ENCODE measurements at regions not wholly inside any gene's neighbourhood (a gene's known extent, or its start where the extent isn't known, plus 50 kb on each side); places are given as distances from the start of the nearest gene placed in this dataset.
A peak's percentile ranks its signal among the peaks of the same experiment; 100 is the strongest.

GRCh38 chr14:96727491-96727890 is 69.7 kb upstream of the VRK1 start:
- H3K36me3 Mint-ChIP-seq (ENCODE audit: low read depth) = no peaks in the 10 kb centered on the region
- CTCF ChIA-PET = no interaction called here
- intact Hi-C loops (cut with micrococcal nuclease) = no loop called here
- H3K27ac Mint-ChIP-seq = no peak overlapping the region
- no peak overlapping the region for H3K4me3 Mint-ChIP-seq
- no peaks in the 10 kb centered on the region for H3K4me1 Mint-ChIP-seq (ENCODE audit: low read depth)
- H3K9me3 Mint-ChIP-seq = no peaks in the 10 kb centered on the region
- peaks cover 6% of the 10 kb centered on the region for H3K27me3 Mint-ChIP-seq (ENCODE audit: low read depth)
- DNase-seq = no peak

- no peak overlapping the region for H3K4me3 Mint-ChIP-seq
- intact Hi-C loops (cut with micrococcal nuclease) = no loop called here
- DNase-seq = no peak
- CTCF ChIA-PET = interaction anchor here (0.6 kb wide), 1 partner anchor 754 kb away, joined by 3 read pairs; no protein-coding TSS in a partner anchor
- no peak overlapping the region for H3K27ac Mint-ChIP-seq
- H3K4me1 Mint-ChIP-seq (ENCODE audit: low read depth) = no peaks in the 10 kb centered on the region
- no peaks in the 10 kb centered on the region for H3K36me3 Mint-ChIP-seq (ENCODE audit: low read depth)
- H3K27me3 Mint-ChIP-seq (ENCODE audit: low read depth) = peaks cover 6% of the 10 kb centered on the region
- no peaks in the 10 kb centered on the region for H3K9me3 Mint-ChIP-seq
Observed at GRCh38 chr14:96727980-96728717, 69.0 kb upstream of the VRK1 start.

DNA sequence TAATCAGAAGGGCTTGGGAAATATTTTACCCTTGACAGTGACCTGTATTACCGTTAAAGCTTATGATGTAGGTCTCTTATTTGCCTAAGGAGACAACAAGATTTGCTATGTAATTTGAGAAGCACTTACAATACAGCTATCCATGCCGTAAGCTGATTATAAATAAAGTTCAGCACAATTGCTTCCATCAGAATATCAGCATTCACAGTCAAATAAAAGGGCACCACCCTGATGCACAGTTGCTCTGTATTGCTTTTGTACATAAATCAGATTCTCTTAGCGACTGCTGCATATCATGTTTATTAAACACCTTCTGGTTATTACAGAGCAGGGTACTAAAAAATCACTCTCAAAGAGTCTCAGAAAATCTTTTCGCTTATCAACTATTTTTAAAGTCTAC is 67.3 kb upstream of the VRK1 start:
- H3K9me3 Mint-ChIP-seq = no peaks in the 10 kb centered on the region
- CTCF ChIA-PET = no interaction called here
- H3K27me3 Mint-ChIP-seq (ENCODE audit: low read depth) = peaks cover 15% of the 10 kb centered on the region
- intact Hi-C loops (cut with micrococcal nuclease) = no loop called here
- no peak overlapping the region for H3K4me3 Mint-ChIP-seq
- no peaks in the 10 kb centered on the region for H3K36me3 Mint-ChIP-seq (ENCODE audit: low read depth)
- H3K4me1 Mint-ChIP-seq (ENCODE audit: low read depth) = no peaks in the 10 kb centered on the region
- no peak overlapping the region for H3K27ac Mint-ChIP-seq
- DNase-seq = no peak

GRCh38 chr14:96730386-96730785 is 66.8 kb upstream of the VRK1 start:
- peaks cover 17% of the 10 kb centered on the region for H3K27me3 Mint-ChIP-seq (ENCODE audit: low read depth)
- CTCF ChIA-PET = no interaction called here

GRCh38 chr14:96734076-96734622 is 63.0 kb upstream of the VRK1 start:
- CTCF ChIA-PET = no interaction called here
- intact Hi-C loops (cut with micrococcal nuclease) = no loop called here

More at GRCh38 chr14:96730386-96730785, 66.8 kb upstream of the VRK1 start:
- no peaks in the 10 kb centered on the region for H3K36me3 Mint-ChIP-seq (ENCODE audit: low read depth)
- no peak overlapping the region for H3K4me3 Mint-ChIP-seq
- intact Hi-C loops (cut with micrococcal nuclease) = no loop called here
- no peak overlapping the region for H3K27ac Mint-ChIP-seq
- no peaks in the 10 kb centered on the region for H3K9me3 Mint-ChIP-seq
- H3K4me1 Mint-ChIP-seq (ENCODE audit: low read depth) = no peaks in the 10 kb centered on the region
- DNase-seq = no peak

GRCh38 chr14:96735526-96735925 is 61.7 kb upstream of the VRK1 start:
- H3K27me3 Mint-ChIP-seq (ENCODE audit: low read depth) = peaks cover 47% of the 10 kb centered on the region
- H3K36me3 Mint-ChIP-seq (ENCODE audit: low read depth) = no peaks in the 10 kb centered on the region
- H3K4me3 Mint-ChIP-seq = no peak overlapping the region
- intact Hi-C loops (cut with micrococcal nuclease) = no loop called here
- H3K4me1 Mint-ChIP-seq (ENCODE audit: low read depth) = no peaks in the 10 kb centered on the region
- H3K27ac Mint-ChIP-seq = no peak overlapping the region
- CTCF ChIA-PET = no interaction called here
- DNase-seq = no peak
- no peaks in the 10 kb centered on the region for H3K9me3 Mint-ChIP-seq

More at GRCh38 chr14:96734076-96734622, 63.0 kb upstream of the VRK1 start:
- Mint-ChIP-seq H3K27me3 (ENCODE audit: low read depth) (peaks cover 34% of the 10 kb centered on the region), H3K27ac (no peak overlapping the region), H3K36me3 (ENCODE audit: low read depth) (no peaks in the 10 kb centered on the region), H3K9me3 (no peaks in the 10 kb centered on the region), H3K4me1 (ENCODE audit: low read depth) (no peaks in the 10 kb centered on the region), H3K4me3 (no peak overlapping the region)
- DNase-seq = no peak

DNA sequence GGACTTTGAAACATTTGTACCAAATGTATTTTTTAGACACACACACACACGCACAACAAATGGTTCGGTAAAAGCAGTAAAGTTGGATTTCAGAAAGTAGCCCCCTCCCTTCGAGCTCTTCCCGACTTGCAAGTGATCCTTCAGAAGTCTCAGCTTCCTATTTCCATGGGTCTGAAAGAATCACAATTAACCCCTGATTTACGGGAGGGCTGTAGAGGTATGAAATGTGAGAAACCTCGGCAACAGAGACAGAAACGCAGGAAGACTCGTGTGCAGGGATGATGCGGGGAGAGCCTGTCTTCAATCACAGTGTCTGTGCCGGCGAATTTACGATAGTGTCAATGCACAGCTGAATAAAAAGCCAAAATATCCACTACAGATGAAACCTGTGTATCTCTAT is 60.7 kb upstream of the VRK1 start:
- no peaks in the 10 kb centered on the region for H3K36me3 Mint-ChIP-seq (ENCODE audit: low read depth)
- intact Hi-C loops (cut with micrococcal nuclease) = no loop called here
- H3K27ac Mint-ChIP-seq = no peak overlapping the region
- CTCF ChIA-PET = no interaction called here
- no peak for DNase-seq
- no peaks in the 10 kb centered on the region for H3K9me3 Mint-ChIP-seq
- no peak overlapping the region for H3K4me3 Mint-ChIP-seq
- peaks cover 3% of the 10 kb centered on the region for H3K4me1 Mint-ChIP-seq (ENCODE audit: low read depth)
- peaks cover 55% of the 10 kb centered on the region for H3K27me3 Mint-ChIP-seq (ENCODE audit: low read depth)

- Mint-ChIP-seq H3K27me3 (ENCODE audit: low read depth) (peaks cover 66% of the 10 kb centered on the region), H3K4me3 (no peak overlapping the region), H3K36me3 (ENCODE audit: low read depth) (no peaks in the 10 kb centered on the region), H3K4me1 (ENCODE audit: low read depth) (peaks cover 5% of the 10 kb centered on the region), H3K27ac (no peak overlapping the region), H3K9me3 (no peaks in the 10 kb centered on the region)
- DNase-seq = no peak
- intact Hi-C loops (cut with micrococcal nuclease) = no loop called here
- CTCF ChIA-PET = no interaction called here
Observed at GRCh38 chr14:96737881-96738280, 59.3 kb upstream of the VRK1 start.

- H3K27ac Mint-ChIP-seq = no peak overlapping the region
- no peaks in the 10 kb centered on the region for H3K36me3 Mint-ChIP-seq (ENCODE audit: low read depth)
- H3K4me3 Mint-ChIP-seq = no peak overlapping the region
- DNase-seq = no peak
- peaks cover 71% of the 10 kb centered on the region for H3K27me3 Mint-ChIP-seq (ENCODE audit: low read depth)
- no peaks in the 10 kb centered on the region for H3K9me3 Mint-ChIP-seq
- intact Hi-C loops (cut with micrococcal nuclease) = no loop called here
- CTCF ChIA-PET = interaction anchor here (0.6 to 2.3 kb wide), 4 partner anchors 156 to 315 kb away, joined by 3 to 12 read pairs (median 4); no protein-coding TSS in a partner anchor
- peaks cover 5% of the 10 kb centered on the region for H3K4me1 Mint-ChIP-seq (ENCODE audit: low read depth)
Observed at GRCh38 chr14:96739200-96739910, 57.8 kb upstream of the VRK1 start.

DNA sequence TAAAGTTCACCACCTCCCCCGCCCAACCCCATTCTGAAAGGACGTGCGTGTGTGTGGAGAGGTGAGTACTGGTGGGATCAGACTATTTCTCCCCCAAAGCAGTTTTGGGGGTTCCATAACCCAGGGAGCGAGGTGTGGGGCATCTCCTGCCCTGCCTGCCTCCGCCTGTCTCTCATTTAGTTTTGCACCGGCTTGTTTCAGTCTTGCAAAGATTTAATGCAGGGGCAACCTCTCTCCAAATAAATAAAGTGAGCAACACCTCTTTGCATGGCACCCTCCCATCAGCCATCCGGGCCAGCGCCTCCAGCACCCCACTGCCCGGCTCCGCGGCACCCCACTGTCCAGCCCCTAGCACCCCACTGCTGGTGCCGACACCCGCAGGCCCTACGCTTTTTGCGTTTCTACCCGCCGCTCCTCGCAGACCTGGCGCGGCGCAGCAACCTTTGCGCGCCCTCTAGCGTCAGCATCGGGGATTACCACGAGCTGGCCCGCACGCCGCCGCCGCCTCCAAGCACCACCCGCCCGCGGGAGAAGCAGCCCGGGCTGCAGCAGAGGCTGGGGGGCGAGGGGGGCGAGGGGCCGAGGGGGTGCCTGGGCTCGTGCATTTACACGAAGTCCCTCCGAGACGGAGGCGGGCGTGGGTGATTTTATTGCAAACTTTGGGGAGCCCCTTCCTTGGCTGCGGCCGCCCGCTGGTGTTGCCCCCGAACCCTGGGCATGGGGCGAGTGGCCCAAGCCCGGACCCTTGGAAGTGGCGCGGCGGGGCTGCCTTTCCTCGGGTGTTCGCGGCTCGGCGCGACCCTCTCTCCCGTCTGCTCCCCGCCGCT is 55.8 kb upstream of the VRK1 start:
- CTCF ChIA-PET = interaction anchor here (0.6 to 2.3 kb wide), 14 partner anchors 9 to 622 kb away, joined by 3 to 12 read pairs (median 3); no protein-coding TSS in a partner anchor
- intact Hi-C loops (cut with micrococcal nuclease) = loop anchor here (1.0 kb wide), 2 partner anchors 157 to 174 kb away; no protein-coding TSS in a partner anchor
- Mint-ChIP-seq H3K27ac (no peak overlapping the region), H3K4me1 (ENCODE audit: low read depth) (peaks cover 5% of the 10 kb centered on the region), H3K36me3 (ENCODE audit: low read depth) (no peaks in the 10 kb centered on the region), H3K9me3 (no peaks in the 10 kb centered on the region), H3K4me3 (peak overlapping the region; percentile 60), H3K27me3 (ENCODE audit: low read depth) (peaks cover 67% of the 10 kb centered on the region)
- DNase-seq = peak; percentile 77

DNA sequence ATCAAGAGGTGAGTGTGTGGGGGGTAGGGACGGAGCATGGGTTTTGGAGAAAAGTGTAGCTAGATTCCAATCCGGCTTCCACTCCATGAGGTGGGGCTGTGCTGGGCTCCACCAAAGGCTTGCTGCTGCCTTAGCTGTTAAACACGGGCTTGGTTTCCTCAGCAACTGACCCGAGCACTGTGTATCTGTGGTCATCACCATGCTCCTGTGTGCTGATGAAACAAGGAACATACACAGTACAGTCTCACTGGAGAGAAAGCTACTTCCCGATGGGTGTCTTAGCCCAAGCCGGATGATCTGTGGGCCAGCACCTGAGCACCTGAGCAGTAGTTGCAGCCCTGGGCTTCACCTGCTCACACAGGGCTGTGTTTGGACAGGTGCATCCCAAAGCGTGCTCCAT is 52.9 kb upstream of the VRK1 start:
- peaks cover 5% of the 10 kb centered on the region for H3K4me1 Mint-ChIP-seq (ENCODE audit: low read depth)

GRCh38 chr14:96745500-96746051 is 51.6 kb upstream of the VRK1 start:
- CTCF ChIA-PET = interaction anchor here (0.5 to 1.1 kb wide), 4 partner anchors 159 to 426 kb away, joined by 3 read pairs; no protein-coding TSS in a partner anchor

More for the DNA sequence above, 52.9 kb upstream of the VRK1 start:
- Mint-ChIP-seq H3K4me3 (no peak overlapping the region), H3K36me3 (ENCODE audit: low read depth) (no peaks in the 10 kb centered on the region), H3K27me3 (ENCODE audit: low read depth) (peaks cover 46% of the 10 kb centered on the region), H3K9me3 (no peaks in the 10 kb centered on the region), H3K27ac (no peak overlapping the region)
- no peak for DNase-seq
- intact Hi-C loops (cut with micrococcal nuclease) = no loop called here
- CTCF ChIA-PET = interaction anchor here (0.8 kb wide), 1 partner anchor 164 kb away, joined by 3 read pairs; no protein-coding TSS in a partner anchor

More at GRCh38 chr14:96745500-96746051, 51.6 kb upstream of the VRK1 start:
- intact Hi-C loops (cut with micrococcal nuclease) = no loop called here
- Mint-ChIP-seq H3K4me3 (no peak overlapping the region), H3K4me1 (ENCODE audit: low read depth) (peaks cover 5% of the 10 kb centered on the region), H3K36me3 (ENCODE audit: low read depth) (no peaks in the 10 kb centered on the region), H3K27ac (no peak overlapping the region), H3K27me3 (ENCODE audit: low read depth) (peaks cover 34% of the 10 kb centered on the region), H3K9me3 (no peaks in the 10 kb centered on the region)
- DNase-seq = no peak
